ENCODE measurements at regions not wholly inside any gene's neighbourhood (a gene's known extent, or its start where the extent isn't known, plus 50 kb on each side); places are given as distances from the start of the nearest gene placed in this dataset.

GRCh38 chr13:111008351-111008750, 93.5 kb upstream of the ANKRD10 start (continued):
- TF ChIP-seq, protein P1, sequence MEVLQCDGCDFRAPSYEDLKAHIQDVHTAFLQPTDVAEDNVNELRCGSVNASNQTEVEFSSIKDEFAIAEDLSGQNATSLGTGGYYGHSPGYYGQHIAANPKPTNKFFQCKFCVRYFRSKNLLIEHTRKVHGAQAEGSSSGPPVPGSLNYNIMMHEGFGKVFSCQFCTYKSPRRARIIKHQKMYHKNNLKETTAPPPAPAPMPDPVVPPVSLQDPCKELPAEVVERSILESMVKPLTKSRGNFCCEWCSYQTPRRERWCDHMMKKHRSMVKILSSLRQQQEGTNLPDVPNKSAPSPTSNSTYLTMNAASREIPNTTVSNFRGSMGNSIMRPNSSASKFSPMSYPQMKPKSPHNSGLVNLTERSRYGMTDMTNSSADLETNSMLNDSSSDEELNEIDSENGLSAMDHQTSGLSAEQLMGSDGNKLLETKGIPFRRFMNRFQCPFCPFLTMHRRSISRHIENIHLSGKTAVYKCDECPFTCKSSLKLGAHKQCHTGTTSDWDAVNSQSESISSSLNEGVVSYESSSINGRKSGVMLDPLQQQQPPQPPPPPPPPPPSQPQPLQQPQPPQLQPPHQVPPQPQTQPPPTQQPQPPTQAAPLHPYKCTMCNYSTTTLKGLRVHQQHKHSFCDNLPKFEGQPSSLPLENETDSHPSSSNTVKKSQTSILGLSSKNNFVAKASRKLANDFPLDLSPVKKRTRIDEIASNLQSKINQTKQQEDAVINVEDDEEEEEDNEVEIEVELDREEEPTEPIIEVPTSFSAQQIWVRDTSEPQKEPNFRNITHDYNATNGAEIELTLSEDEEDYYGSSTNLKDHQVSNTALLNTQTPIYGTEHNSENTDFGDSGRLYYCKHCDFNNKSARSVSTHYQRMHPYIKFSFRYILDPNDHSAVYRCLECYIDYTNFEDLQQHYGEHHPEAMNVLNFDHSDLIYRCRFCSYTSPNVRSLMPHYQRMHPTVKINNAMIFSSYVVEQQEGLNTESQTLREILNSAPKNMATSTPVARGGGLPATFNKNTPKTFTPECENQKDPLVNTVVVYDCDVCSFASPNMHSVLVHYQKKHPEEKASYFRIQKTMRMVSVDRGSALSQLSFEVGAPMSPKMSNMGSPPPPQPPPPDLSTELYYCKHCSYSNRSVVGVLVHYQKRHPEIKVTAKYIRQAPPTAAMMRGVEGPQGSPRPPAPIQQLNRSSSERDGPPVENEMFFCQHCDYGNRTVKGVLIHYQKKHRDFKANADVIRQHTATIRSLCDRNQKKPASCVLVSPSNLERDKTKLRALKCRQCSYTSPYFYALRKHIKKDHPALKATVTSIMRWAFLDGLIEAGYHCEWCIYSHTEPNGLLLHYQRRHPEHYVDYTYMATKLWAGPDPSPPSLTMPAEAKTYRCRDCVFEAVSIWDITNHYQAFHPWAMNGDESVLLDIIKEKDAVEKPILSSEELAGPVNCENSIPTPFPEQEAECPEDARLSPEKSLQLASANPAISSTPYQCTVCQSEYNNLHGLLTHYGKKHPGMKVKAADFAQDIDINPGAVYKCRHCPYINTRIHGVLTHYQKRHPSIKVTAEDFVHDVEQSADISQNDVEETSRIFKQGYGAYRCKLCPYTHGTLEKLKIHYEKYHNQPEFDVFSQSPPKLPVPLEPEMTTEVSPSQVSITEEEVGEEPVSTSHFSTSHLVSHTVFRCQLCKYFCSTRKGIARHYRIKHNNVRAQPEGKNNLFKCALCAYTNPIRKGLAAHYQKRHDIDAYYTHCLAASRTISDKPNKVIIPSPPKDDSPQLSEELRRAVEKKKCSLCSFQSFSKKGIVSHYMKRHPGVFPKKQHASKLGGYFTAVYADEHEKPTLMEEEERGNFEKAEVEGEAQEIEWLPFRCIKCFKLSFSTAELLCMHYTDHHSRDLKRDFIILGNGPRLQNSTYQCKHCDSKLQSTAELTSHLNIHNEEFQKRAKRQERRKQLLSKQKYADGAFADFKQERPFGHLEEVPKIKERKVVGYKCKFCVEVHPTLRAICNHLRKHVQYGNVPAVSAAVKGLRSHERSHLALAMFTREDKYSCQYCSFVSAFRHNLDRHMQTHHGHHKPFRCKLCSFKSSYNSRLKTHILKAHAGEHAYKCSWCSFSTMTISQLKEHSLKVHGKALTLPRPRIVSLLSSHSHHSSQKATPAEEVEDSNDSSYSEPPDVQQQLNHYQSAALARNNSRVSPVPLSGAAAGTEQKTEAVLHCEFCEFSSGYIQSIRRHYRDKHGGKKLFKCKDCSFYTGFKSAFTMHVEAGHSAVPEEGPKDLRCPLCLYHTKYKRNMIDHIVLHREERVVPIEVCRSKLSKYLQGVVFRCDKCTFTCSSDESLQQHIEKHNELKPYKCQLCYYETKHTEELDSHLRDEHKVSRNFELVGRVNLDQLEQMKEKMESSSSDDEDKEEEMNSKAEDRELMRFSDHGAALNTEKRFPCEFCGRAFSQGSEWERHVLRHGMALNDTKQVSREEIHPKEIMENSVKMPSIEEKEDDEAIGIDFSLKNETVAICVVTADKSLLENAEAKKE (CRISPR knock-in tag; IDR thresholded peaks at IDR 0.05) = no peak

DNA sequence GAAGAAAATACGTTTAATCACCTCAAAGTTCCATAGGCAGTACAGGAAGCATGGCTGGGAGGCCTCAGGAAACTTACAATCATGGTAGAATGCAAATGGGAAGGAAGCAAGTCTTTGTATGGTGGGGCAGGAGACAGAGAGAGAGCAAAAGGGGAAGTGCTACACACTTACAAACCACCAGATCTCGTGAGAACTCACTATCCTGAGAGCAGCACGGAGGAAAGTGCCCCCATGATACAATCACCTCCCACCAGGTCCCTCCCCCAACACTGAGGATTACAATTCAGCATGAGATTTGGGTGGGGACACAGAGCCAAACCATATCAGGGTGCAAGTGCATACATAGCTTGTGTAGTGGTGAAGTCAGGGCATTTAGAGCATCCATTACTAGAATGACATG, 92.3 kb upstream of the ANKRD10 start:
- Histone ChIP-seq H3K36me3 (ENCODE audit: insufficient read depth) (no peaks in the 10 kb centered on the region), H3K4me1 (ENCODE audit: insufficient read depth) (no peaks in the 10 kb centered on the region), H3K9me2 (ENCODE audit: insufficient read depth) (no peaks in the 10 kb centered on the region), H4K20me1 (replicated peaks; ENCODE audit: insufficient read depth) (no peaks in the 10 kb centered on the region), H3K27me3 (ENCODE audit: insufficient read depth) (no peaks in the 10 kb centered on the region), H3K27ac (ENCODE audit: low read depth) (no peak overlapping the region), H3F3A (replicated peaks; ENCODE audit: low read depth) (no peaks in the 10 kb centered on the region), H3K4me3 (no peak overlapping the region), H2AFZ (peak overlapping the region; percentile 96), H3K4me2 (no peak overlapping the region), H3K79me2 (replicated peaks; ENCODE audit: insufficient read depth) (no peaks in the 10 kb centered on the region)
- no peaks in the 10 kb centered on the region for H3K36me3 Mint-ChIP-seq (ENCODE audit: low read depth)
- H3K27me3 Mint-ChIP-seq (ENCODE audit: insufficient read depth, low read depth, poor library complexity) = no peaks in the 10 kb centered on the region
- ATAC-seq = no peak
- H3K9me3 Mint-ChIP-seq = no peaks in the 10 kb centered on the region
- no peak overlapping the region for H3K4me3 Mint-ChIP-seq
- H3K27ac Mint-ChIP-seq = no peak overlapping the region; the same call in 1 of the 2 replicates
- H3K4me1 Mint-ChIP-seq = peaks cover 8% of the 10 kb centered on the region; the same call in 2 of the 3 replicates
- DNase-seq (ENCODE audit: low spot score) = no peak
- TF ChIP-seq POLR2AphosphoS5 (IDR thresholded peaks at IDR 0.05; ENCODE audit: low read depth) (no peak), CTCF (conservative IDR thresholded peaks at IDR 0.05; ENCODE audit: low read depth in 2 of 2) (no peak), ZNF331 (CRISPR knock-in tag; IDR thresholded peaks at IDR 0.05; ENCODE audit: low read depth) (no peak), ETS1 (IDR thresholded peaks at IDR 0.05) (no peak), CREB1 (CRISPR knock-in tag; IDR thresholded peaks at IDR 0.05; ENCODE audit: low read depth) (no peak), NANOG (IDR thresholded peaks at IDR 0.05; ENCODE audit: borderline replicate concordance) (no peak)
- TF ChIP-seq, protein P1 (CRISPR knock-in tag; IDR thresholded peaks at IDR 0.05) = no peak

Measured in GM23338 (cell line).